Thyroid gland (tissue), 4 donors: ENCODE measurements at regions not wholly inside any gene's neighbourhood (a gene's known extent, or its start where the extent isn't known, plus 50 kb on each side); places are given as distances from the start of the nearest gene placed in this dataset.

ENCODE experiments used
- POLR2A ChIP-seq, 2 donors: fragments of 450-650 bp; IDR thresholded peaks; one replicate each; pipeline ENCODE4 v1.6.1; 2017; ENCODE audit warnings: antibody characterized with exemption in 2 of 2, mild to moderate bottlenecking in 2 of 2, moderate library complexity in 1 of 2
- TF ChIP-seq, protein P1 (sequence below), 6 experiments: fragments of 200-600 bp in 3 of 6; fragments of 450-650 bp in 3 of 6; sonication (generic) in 3 of 6; IDR thresholded peaks; one replicate each; pipeline ENCODE4 v1.5.1; 2016 to 2019; ENCODE audit warnings: antibody characterized with exemption in 6 of 6, mild to moderate bottlenecking in 2 of 6, inconsistent platforms in 1 of 6, moderate library complexity in 1 of 6

DNA sequence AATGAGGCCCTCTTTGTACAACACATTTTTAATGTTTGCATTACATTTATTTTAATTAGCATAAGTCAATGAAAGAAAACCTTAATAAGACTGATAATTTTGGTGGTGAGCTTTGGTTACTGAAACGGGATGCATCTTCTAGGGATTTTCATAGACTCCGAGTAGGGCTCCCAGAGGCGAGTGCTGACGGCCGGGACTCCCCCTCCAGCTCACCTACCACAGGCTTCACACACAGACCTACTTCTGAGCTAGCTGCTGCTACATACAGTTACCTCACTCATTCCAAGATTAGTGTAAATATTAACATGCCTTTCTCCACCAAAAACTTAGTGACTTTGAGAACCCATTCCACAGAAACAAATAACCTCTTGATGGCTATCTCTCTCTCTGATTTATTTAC lies 271.1 kb downstream of the GALR1 start:
- no peak for TF ChIP-seq POLR2A (IDR thresholded peaks at IDR 0.05)
- TF ChIP-seq, protein P1, sequence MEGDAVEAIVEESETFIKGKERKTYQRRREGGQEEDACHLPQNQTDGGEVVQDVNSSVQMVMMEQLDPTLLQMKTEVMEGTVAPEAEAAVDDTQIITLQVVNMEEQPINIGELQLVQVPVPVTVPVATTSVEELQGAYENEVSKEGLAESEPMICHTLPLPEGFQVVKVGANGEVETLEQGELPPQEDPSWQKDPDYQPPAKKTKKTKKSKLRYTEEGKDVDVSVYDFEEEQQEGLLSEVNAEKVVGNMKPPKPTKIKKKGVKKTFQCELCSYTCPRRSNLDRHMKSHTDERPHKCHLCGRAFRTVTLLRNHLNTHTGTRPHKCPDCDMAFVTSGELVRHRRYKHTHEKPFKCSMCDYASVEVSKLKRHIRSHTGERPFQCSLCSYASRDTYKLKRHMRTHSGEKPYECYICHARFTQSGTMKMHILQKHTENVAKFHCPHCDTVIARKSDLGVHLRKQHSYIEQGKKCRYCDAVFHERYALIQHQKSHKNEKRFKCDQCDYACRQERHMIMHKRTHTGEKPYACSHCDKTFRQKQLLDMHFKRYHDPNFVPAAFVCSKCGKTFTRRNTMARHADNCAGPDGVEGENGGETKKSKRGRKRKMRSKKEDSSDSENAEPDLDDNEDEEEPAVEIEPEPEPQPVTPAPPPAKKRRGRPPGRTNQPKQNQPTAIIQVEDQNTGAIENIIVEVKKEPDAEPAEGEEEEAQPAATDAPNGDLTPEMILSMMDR (IDR thresholded peaks at IDR 0.05): no peak
